ENCODE measurements at regions not wholly inside any gene's neighbourhood (a gene's known extent, or its start where the extent isn't known, plus 50 kb on each side); places are given as distances from the start of the nearest gene placed in this dataset.

DNA sequence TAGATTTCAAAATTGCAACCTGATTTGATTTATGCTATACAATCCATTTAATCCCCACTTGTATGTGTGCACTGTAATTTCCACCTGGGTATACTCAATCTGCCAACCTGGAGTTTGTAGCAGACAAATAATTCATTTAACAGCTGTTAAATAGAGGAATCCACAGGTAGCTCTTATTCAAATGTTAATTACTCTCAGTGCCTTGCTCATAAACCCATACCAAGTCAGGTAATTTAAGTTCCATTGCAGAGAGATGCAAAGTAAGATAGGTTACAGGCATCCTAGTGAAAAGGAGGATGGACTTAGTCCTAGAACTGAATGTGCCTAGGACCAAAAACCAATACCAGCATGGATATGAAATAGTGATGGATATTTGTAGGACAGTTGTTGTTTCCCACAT lies 674.2 kb downstream of the TBL1XR1 start:
- no peak for DNase-seq

DNA sequence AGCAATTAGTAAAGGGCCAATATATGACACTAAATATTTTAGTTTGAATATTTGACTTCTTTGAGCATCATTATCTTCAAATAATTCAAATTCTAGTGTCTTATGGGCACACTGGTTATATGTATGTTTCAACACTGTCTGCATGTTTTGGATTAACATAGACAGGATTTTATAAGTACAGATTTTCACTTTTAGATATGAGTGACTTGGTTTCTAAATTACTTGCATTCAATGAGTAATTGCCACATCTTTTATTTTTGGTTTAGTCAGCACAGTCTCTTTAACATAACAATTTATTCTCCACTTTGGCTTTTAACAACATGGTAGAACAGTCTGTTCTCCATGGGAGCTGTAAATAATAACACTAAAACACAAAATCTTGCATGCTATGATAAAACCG lies 674.8 kb downstream of the TBL1XR1 start:
- DNase-seq = no peak

DNA sequence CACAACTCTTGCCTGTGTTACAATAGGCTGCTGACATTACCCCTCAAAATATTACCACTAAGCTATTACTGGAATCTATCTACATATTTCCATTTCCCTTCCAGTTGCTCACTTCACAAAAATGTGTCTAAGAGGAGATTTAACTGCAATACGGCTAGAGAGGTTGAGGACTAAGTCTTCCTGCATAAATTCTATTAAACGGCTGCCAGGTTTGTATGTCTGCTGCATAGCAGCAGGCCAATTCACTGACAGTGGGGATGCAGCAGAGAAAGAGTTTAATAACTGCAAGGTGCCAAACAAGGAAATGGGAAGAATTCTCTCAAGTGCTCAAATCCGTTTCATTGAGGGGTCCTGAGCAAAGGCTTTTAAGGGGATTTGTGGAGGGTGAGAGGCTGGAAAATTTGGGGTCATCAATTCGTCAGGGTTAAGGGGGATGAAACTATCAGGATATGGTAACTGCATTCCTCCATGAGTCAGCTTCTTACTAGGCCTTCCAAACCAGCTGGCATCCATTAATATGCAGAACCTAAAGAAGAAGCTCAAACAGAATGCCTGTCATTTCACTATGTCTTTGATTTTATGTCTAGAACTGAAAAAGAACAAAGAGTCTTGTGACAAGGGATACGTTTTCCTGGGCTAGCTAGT lies 675.6 kb downstream of the TBL1XR1 start:
- peak; percentile 0 for DNase-seq

DNA sequence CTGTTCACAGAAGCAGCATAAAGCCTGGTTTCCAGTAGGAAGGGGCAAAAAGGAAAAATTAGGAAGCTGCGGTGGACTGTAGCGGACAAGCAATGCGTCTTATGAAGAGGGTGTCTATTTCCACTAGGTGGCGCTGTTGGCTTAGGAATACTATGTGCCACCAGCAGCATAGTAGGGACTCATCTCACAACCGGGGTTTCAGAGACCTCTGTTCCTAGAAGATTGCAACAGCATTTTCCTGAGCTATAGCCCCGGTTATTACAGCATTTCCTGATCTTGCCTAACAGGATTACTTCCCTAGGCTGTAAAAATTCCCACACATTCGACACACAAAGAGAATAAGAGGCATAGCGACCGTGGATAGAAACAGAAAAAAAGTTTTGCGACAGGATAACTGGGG lies 683.0 kb downstream of the TBL1XR1 start:
- no peak for DNase-seq

DNA sequence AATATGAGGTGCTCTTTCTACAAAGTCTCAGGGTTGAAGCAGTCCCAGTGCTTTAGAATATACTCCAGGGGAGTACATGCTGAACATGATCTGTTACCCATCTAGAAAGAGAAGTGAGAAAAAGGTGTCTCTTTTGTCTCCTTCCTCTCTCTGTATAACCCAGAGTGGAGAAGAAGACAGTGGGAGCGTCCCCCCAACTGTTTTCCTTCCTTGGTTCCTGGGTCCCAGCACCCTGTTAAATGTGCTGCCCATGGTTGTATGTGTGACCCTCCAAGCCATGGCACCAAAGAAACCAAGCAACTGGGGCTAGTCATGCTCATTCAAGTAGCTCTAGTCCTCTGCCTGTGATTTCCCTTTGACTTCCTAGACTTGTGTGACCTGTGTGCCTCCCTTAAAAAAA lies 683.7 kb downstream of the TBL1XR1 start:
- DNase-seq = peak; percentile 29

DNA sequence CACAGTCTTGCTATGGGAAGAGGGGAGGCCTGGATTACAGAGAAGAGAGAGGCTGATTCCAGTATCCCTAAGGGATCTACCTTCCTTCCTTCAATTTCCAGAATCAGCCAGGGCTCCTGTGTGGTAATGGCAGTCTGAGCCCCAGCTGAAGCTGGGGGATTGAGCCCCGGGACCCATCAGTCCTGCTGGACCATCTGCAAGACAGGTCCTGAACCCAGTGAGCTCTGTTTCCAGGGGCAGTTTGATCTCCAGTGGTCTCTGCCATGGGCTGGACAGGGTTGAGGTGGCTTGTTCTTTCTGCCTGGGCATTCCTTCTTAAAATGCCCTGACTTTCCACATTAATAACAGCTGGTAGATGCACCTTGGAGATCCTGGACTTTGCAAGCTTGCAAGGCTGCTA lies 685.2 kb downstream of the TBL1XR1 start:
- DNase-seq = no peak

DNA sequence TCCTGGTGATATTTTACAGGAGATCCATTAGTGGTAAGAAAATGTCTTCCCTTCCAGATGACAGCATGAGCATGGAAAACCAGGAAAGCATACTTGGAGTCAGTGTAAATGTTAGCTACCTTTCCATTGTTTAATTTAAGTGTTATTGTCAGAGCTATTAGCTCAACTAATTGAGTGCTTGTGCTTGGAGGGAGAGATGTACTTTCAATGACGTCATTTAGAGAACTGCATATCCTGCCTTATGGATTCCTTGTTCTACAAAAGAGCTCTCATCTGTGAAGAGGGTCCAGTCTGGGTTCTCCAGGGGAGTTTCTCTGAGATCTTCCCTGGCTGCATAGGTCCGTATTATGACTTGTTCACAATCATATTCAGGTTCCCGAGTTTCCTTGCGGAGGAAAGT lies 687.2 kb downstream of the TBL1XR1 start:
- DNase-seq = no peak

DNA sequence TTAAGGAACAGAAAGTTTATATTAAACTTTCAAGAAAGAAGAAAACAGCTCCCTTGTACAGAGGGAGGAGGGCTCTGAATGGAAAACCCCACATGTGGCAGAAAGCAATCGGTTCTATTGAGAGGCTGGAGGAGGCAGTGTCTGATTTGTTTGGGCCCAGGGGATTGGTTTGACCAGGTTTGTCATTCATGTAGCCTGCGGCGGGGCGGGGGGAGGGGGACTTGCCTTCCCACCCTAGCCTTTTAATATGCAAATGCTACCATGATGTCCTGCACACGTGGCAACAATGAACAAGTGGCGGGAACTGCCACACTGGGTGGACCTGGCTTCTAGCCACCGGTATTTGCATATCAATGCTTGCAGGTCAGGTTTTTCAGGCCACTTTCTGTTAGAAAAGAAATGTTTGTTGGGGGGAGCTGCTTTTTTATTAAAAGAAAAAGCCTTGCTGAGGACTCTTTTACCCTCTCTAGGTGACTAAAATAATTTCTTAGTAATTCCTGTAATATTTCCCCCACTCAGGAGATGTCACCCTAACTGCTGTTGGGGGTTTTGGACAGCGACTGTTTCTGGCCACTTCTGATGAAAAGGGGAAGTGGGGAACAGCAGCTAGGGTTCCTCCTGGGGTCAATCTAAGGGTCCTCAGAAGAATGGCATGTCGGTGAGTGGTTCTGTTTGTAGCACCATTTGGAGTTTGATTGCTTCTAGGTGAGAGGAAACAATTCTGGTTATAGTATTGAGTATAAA lies 691.2 kb downstream of the TBL1XR1 start:
- no peak for DNase-seq

DNA sequence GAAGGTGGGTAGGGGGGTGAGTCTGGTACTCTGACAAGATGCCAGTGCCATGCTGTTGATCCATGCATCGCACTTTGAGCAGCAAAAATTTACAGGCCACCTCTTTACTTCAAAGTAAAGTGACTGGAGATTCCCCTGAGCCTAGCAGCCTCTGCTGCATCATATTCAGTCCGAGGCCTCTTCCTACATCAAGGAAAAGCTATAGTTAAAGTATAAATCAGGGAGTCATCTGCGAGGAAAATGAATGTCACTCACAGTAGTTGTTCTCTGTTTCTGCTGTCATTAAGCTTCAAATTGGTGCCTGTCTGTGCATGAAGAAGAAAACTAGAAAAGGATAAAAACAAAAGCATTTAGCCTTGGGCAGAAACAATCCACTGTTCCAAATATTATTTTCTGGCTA lies 706.2 kb downstream of the TBL1XR1 start:
- DNase-seq = peak; percentile 4

DNA sequence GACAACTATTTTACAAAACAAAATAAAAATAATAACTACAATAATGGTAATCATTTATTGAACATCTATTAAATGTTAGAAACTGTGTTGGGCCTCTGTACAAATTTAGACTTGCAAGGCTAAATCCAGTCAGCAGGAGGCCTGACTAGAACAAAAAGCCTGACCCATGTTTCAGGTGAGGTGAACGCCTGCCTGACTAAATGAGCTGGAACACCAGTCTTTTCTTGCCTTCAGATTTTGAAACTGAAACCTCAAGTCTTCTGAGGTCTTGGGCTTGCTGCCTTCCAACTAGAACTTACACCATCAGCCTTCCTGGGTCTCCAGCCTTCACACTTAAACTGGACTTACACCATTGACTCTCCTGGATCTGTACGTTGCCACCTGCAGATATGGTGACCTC lies 706.9 kb downstream of the TBL1XR1 start:
- DNase-seq = no peak

DNA sequence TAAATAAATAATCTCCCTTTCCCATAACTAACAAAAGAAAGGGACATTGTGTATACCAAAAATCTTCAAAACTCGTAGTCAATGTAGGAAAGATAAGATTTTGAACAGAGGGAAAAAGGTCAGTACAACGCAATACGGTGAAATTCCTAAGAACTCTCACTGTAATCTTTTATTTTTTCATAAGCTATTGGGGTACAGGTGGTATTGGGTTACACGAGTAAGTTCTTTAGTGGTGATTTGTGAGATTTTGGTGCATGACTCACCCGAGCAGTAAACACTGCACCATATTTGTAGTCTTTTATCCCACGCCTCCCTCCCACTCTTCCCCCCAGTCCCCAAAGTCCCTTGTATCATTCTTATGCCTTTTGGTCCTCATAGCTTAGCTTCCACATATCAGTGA lies 718.0 kb downstream of the TBL1XR1 start:
- no peak for DNase-seq

DNA sequence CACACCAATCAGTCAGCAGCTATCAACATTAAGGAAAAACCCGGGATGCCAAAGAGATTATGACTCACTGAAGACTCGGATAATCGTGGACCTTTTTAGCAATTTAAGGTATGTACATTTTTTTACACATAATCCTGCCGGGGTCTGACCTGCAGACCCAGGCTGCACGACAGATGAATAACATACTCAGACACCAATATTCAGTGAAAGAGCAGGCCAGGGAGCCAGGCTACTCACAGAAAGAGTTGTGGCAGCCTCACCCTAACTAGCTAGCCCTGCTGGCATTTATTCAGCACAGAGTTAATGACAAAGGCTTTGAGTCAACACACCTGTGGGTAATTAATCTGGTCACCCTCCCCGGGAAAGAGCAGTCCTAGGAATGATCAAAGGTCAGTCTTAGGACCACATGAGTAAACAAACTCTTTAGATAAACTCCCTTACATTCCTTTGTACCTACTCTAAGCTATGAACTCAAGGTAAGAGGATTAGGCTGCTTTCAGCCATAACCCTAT lies 727.5 kb downstream of the TBL1XR1 start:
- no peak for DNase-seq

DNA sequence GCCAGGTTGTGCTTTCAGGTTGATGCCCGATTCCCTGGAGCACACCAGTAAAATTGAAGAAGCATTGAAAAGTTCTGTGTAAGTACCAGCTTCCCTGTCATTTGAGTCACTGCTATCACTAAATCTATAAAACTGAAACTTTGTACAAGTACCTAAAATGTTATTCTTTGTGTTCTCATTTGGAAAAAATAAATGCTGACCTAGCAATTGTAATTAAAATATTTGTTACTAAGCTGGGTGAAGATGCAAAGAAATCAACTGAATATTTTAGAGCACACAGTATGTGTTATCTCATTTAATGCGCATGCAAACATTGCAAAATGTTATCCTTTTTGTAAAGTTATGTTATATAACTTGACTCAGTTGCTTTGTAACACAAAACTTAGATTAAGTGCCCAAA lies 733.7 kb downstream of the TBL1XR1 start:
- no peak for DNase-seq

DNA sequence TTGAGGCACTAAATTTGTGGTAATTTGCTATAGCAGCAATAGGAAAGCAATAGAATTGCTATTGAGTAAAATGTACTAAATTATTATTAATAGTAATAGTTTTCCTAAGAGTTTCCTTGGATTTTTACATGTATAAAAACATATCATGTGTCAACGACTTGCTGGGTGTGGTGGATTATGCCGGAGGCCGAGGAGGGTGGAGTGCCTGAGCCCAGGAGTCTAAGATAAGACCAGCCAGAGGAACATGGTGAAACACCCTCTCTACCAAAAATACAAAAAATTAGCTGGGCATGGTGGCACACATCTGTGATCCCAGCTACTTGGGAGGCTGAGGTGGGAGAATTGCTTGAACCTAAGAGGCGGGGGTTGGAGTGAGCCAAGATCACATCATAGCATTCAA lies 749.9 kb downstream of the TBL1XR1 start:
- DNase-seq = no peak

DNA sequence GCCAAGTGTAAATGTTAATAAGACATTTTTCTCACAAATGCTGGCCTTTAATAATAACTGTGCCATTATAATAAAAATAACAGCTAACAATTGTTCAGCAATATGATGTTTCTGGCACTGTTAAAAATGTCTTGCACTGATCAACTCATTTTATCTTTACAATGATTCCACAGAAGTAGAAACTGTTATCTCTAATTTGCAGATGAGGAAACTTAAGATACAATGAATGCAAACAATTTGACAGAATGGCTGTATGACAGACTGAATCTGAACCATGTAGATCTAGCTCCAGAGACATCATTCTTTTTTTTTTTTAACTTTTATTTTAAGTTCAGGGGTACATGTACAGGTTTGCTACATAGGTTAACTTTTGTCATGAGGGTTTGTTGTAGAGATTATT lies 755.0 kb downstream of the TBL1XR1 start:
- DNase-seq = no peak

DNA sequence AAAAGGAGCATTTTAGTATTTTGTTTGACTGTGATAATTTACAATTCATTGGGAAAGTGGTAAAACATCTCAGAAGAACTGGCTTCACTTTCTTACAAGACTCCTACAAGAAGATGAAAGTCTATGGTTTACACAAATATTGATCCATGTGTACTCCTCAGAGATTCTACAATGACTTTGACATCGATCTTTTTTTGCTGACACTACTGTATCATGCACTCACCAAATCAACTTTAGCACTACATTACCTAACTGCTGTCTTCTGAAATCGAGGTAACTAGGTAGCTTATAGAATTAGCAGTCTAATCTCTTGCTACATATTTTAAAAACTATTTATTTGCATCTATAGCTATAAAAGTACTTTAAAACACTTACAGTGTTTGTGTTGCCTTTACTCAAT lies 757.6 kb downstream of the TBL1XR1 start:
- DNase-seq = no peak

DNA sequence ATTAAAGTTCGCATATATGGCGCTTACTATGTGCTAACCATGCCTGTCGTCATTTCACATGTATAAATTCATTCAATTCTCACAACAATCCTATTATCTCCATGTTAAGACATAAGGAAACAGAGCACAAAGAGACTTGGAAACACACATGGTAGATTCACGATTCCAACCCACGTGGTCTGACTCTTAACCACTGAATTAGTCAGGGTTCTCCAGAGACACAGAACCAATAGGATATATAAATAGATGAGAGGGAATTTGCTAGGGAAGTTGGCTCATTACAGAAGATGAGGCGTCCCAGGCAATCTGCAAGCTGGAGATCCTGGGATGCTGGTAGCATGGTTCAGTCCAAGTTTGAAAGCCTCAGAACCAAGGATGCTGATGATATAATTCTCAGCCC lies 765.3 kb downstream of the TBL1XR1 start:
- DNase-seq = no peak

DNA sequence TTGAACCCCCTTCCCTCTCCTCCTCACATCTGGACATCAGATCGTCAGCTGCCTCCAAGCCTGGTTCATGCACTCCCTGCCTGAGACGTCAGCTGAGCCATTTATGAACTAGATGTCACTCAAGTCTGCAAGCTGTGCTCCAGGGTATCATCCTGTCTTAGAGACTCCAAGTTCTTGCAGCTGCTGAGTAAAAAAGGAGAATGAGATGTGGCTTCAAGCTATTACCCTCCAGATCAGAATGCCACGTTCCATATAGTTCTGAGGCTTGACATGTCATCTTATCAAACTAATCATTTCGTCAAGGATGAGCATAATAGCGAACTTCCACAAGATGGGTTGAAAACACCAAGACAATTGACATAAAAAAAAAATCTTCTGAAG lies 766.3 kb downstream of the TBL1XR1 start:
- DNase-seq = peak; percentile 37

DNA sequence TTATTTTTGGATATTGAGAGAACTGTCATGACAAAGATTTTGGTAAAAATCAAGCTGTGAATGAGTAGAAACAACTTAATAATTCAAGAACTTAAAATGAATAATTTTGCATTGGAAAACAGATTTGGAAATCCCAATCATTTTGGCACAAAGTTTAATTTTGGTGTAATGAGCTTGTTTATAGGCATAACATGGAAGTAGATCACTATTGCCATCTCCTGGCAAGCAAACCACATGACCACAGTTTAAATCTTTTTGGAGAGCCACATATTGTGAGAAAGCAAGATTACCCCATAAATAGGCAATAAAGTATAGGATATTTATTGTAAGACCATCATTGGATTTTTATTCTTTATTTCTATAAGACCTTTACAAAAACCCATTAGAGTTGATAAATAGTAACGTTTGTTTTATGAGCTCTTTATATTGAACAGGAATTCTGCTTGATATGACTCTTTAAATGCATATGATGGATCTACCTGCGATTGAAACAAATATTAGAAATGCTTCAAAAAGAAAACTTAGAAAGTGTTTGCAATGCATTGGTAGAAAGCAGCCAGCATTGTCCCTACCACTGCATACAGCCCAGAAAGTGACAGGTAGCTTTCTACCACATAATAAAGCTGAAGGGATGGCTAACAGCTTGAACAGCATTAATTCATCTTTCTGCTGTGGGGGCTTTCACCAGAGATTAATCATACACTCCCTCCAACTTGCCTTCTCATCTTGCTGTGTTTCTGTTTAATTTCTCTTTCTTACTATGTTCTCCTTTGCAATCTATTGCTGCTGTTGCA lies 766.8 kb downstream of the TBL1XR1 start:
- peak; percentile 78 for DNase-seq

DNA sequence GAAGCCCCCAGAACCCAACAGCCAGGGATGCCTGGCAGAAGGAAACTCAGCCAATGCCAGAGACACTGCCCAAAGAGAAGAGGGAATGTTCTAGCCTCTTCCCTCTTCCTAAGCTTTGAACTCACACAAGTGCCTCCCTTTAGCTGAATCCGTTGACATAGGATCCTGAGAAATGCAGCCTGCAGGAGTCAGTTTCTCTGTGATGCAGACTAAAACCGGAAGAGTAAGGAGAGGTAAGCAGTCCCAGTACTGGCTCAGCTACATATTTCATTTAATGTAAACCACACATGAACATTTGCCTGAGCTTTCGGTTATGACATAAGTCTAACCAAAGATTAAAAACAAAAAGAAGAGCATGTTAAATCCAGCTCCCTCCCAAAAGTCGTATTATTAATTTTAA lies 768.7 kb downstream of the TBL1XR1 start:
- DNase-seq = no peak

DNA sequence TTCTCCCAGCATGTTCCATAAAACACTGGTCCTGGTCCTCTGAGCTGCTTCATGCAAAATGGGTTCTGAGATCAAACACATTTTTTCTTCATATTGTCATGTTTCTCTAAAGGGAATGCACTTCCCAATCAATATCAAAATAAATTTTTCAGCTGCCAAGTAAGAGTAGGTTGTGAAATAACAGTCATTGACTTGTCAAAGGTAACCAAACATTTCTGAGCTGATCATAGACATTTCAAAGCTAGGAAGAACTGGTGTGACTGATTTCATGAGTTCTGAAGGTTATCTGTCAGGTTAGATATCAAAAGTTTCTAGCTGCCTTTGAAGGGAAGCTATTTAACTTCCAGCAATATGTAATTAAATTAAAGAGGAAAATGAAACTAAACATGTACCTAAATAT lies 770.9 kb downstream of the TBL1XR1 start:
- no peak for DNase-seq

DNA sequence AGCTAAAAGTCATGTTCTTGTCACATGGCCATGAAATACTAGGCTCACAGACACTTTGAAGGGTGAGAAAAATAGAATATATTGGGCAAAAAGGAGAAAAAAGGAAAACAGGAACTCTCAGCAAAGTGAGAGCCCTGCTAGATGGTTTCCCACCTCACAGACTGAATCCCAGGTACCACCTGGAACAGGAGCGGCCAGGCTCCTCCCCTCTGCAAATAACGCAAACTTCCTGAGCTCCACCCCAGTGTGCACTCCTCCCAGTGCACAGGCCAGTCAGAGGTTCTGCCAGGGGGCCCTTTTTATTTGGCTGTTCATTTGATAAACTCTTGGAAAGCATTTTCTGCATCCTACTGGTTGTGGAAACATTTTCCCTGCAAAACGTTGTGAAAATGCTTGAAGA lies 780.4 kb downstream of the TBL1XR1 start:
- DNase-seq = no peak

DNA sequence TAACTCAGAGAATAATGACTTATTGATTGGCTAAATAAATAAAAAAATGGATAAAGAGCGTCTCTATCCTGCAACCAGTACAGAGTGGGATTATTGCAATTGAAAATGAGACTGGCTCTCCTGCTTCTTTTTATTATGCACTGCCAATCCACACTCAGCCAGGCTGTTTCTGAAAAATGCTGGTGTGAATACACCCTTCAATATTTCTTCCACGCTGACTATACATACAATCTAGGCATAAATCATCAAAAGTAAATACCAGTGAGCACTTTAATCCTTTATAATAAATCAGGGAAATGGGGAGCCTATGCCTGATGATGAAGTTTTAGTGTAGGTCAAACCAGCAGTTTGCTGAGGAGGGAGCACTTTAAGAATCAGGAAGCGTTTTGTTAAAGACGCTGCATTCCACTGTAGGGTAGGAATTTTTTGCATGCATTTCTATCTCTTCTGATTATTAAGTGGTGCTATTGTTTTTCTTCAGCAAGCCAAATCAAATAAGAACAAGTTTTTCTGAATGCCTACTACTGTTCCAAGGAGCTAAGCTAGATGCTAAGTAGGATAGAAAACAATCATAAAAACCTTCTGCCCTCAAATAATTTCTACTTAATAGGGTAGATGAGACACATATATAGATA lies 781.5 kb downstream of the TBL1XR1 start:
- DNase-seq = no peak

All from eye (tissue), 1 donor.